WTC11 (cell line): ENCODE measurements at regions not wholly inside any gene's neighbourhood (a gene's known extent, or its start where the extent isn't known, plus 50 kb on each side); places are given as distances from the start of the nearest gene placed in this dataset.

ENCODE experiments used
- ESRRA ChIP-seq: sonication (generic); formaldehyde crosslinking; IDR thresholded peaks from 2 replicates; pipeline ENCODE4 v1.8.1; 2022; ENCODE audit warnings: mild to moderate bottlenecking, missing genetic modification reagents, borderline replicate concordance
- NR3C1 ChIP-seq: sonication (generic); formaldehyde crosslinking; conservative IDR thresholded peaks from 2 replicates; pipeline ENCODE4 v1.8.1; 2023; ENCODE audit warnings: low read depth, mild to moderate bottlenecking, missing genetic modification reagents
- ZNF138 ChIP-seq: sonication (generic); formaldehyde crosslinking; conservative IDR thresholded peaks from 2 replicates; pipeline ENCODE4 v1.8.1; 2022; ENCODE audit warnings: mild to moderate bottlenecking, moderate library complexity, missing genetic modification reagents
- ZNF317 ChIP-seq: sonication (generic); formaldehyde crosslinking; IDR thresholded peaks from 2 replicates; pipeline ENCODE4 v1.8.1; 2023; ENCODE audit warnings: low read depth, mild to moderate bottlenecking, moderate library complexity, missing genetic modification reagents, borderline replicate concordance
- TF ChIP-seq, protein P1 (sequence below): fragments of 200-600 bp; IDR thresholded peaks from 2 replicates; pipeline ENCODE4 v1.8.0; 2022; ENCODE audit warnings: antibody characterized with exemption
- TF ChIP-seq, protein P2 (sequence below): fragments of 250-450 bp; sonication (Bioruptor Pico); IDR thresholded peaks from 2 replicates; pipeline ENCODE4 v1.9.0; 2021; ENCODE audit warnings: mild to moderate bottlenecking
- TF ChIP-seq, protein P3 (sequence below): fragments of 250-450 bp; sonication (Bioruptor Pico); IDR thresholded peaks from 2 replicates; pipeline ENCODE4 v1.9.0; 2021; ENCODE audit warnings: mild to moderate bottlenecking
- TF ChIP-seq, protein P4 (sequence below): sonication (generic); formaldehyde crosslinking; IDR thresholded peaks from 2 replicates; pipeline ENCODE4 v1.8.0; 2022; ENCODE audit warnings: mild to moderate bottlenecking, missing genetic modification reagents

DNA sequence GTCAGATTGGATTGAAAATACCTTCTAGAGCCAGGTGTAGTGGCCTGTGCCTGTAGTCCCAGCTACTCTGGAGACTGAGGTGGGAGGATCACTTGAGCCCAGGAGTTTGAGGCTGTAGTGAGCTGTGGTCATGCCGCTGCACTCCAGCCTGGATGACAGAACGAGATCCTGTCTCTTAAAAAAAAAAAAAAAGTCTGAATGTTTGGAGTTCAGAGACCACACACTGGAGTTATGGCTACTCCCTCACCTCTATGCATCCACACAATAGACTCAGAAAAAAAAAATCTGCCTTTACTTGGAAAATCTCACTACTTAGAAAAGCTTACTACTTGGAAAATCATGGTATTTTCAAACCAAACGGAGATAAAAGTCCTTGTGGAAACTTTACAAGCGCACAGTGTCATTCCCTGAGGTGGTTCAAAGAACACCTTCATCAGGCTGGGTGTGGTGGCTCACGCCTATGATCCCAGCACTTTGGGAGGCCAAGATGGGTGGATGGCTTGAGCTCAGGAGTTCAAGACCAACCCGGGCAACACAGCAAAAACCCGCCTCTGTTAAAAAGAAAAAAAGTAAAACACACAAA is 63.9 kb upstream of the PICALM start:
- TF ChIP-seq, protein P1, sequence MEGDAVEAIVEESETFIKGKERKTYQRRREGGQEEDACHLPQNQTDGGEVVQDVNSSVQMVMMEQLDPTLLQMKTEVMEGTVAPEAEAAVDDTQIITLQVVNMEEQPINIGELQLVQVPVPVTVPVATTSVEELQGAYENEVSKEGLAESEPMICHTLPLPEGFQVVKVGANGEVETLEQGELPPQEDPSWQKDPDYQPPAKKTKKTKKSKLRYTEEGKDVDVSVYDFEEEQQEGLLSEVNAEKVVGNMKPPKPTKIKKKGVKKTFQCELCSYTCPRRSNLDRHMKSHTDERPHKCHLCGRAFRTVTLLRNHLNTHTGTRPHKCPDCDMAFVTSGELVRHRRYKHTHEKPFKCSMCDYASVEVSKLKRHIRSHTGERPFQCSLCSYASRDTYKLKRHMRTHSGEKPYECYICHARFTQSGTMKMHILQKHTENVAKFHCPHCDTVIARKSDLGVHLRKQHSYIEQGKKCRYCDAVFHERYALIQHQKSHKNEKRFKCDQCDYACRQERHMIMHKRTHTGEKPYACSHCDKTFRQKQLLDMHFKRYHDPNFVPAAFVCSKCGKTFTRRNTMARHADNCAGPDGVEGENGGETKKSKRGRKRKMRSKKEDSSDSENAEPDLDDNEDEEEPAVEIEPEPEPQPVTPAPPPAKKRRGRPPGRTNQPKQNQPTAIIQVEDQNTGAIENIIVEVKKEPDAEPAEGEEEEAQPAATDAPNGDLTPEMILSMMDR, result no peak
- TF ChIP-seq ESRRA (no peak), ZNF317 (CRISPR knock-in tag) (no peak), NR3C1 (CRISPR knock-in tag) (no peak), ZNF138 (CRISPR knock-in tag) (no peak)
- TF ChIP-seq, protein P2, sequence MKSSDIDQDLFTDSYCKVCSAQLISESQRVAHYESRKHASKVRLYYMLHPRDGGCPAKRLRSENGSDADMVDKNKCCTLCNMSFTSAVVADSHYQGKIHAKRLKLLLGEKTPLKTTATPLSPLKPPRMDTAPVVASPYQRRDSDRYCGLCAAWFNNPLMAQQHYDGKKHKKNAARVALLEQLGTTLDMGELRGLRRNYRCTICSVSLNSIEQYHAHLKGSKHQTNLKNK (CRISPR knock-in tag), result no peak
- TF ChIP-seq, protein P3, sequence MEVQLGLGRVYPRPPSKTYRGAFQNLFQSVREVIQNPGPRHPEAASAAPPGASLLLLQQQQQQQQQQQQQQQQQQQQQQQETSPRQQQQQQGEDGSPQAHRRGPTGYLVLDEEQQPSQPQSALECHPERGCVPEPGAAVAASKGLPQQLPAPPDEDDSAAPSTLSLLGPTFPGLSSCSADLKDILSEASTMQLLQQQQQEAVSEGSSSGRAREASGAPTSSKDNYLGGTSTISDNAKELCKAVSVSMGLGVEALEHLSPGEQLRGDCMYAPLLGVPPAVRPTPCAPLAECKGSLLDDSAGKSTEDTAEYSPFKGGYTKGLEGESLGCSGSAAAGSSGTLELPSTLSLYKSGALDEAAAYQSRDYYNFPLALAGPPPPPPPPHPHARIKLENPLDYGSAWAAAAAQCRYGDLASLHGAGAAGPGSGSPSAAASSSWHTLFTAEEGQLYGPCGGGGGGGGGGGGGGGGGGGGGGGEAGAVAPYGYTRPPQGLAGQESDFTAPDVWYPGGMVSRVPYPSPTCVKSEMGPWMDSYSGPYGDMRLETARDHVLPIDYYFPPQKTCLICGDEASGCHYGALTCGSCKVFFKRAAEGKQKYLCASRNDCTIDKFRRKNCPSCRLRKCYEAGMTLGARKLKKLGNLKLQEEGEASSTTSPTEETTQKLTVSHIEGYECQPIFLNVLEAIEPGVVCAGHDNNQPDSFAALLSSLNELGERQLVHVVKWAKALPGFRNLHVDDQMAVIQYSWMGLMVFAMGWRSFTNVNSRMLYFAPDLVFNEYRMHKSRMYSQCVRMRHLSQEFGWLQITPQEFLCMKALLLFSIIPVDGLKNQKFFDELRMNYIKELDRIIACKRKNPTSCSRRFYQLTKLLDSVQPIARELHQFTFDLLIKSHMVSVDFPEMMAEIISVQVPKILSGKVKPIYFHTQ (CRISPR knock-in tag), result no peak
- TF ChIP-seq, protein P4, sequence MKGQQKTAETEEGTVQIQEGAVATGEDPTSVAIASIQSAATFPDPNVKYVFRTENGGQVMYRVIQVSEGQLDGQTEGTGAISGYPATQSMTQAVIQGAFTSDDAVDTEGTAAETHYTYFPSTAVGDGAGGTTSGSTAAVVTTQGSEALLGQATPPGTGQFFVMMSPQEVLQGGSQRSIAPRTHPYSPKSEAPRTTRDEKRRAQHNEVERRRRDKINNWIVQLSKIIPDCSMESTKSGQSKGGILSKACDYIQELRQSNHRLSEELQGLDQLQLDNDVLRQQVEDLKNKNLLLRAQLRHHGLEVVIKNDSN (CRISPR knock-in tag), result no peak
